ENCODE measurements at regions not wholly inside any gene's neighbourhood (a gene's known extent, or its start where the extent isn't known, plus 50 kb on each side); places are given as distances from the start of the nearest gene placed in this dataset.

GRCh38 chr22:19629331-19629719 is 85.0 kb upstream of the SEPTIN5 start:
- ATAC-seq: no peak
- Mint-ChIP-seq H3K36me3 (no peaks in the 10 kb centered on the region), H3K27ac (no peak overlapping the region), H3K9me3 (no peaks in the 10 kb centered on the region)
- no peak for DNase-seq (ENCODE audit: low spot score in 2 of 2)

- no peak overlapping the region for H3K27ac Mint-ChIP-seq
- peak; percentile 96 to 98 for ATAC-seq
These were observed 84.4 kb upstream of the SEPTIN5 start for GRCh38 chr22:19629720-19630419.

GRCh38 chr22:19630614-19631013 is 83.7 kb upstream of the SEPTIN5 start:
- no peaks in the 10 kb centered on the region for H3K36me3 Mint-ChIP-seq
- DNase-seq (ENCODE audit: low spot score in 2 of 2) (no peak), ATAC-seq (no peak)
- no peaks in the 10 kb centered on the region for H3K9me3 Mint-ChIP-seq
- no peak overlapping the region for H3K27ac Mint-ChIP-seq

More at GRCh38 chr22:19629720-19630419, 84.4 kb upstream of the SEPTIN5 start:
- H3K36me3 Mint-ChIP-seq: no peaks in the 10 kb centered on the region
- DNase-seq (ENCODE audit: low spot score in 2 of 2): peak; percentile 78 to 90
- H3K9me3 Mint-ChIP-seq: no peaks in the 10 kb centered on the region

GRCh38 chr22:19631899-19632667 is 82.2 kb upstream of the SEPTIN5 start:
- Mint-ChIP-seq H3K27ac (peak overlapping the region in 1 of 2 donors; percentile 43), H3K36me3 (no peaks in the 10 kb centered on the region), H3K9me3 (no peaks in the 10 kb centered on the region)
- DNase-seq (ENCODE audit: low spot score in 2 of 2) (peak in 1 of 2 donors; percentile 22), ATAC-seq (peak in 1 of 2 donors; percentile 49)

GRCh38 chr22:19632668-19633148 is 81.6 kb upstream of the SEPTIN5 start:
- Mint-ChIP-seq H3K9me3 (no peaks in the 10 kb centered on the region), H3K27ac (no peak overlapping the region), H3K36me3 (no peaks in the 10 kb centered on the region)
- ATAC-seq (no peak), DNase-seq (ENCODE audit: low spot score in 2 of 2) (no peak)

- ATAC-seq (no peak), DNase-seq (ENCODE audit: low spot score in 2 of 2) (no peak)
- Mint-ChIP-seq H3K9me3 (no peaks in the 10 kb centered on the region), H3K27ac (no peak overlapping the region), H3K36me3 (no peaks in the 10 kb centered on the region)
These were observed 79.9 kb upstream of the SEPTIN5 start for GRCh38 chr22:19634226-19634975.

- no peak overlapping the region for H3K27ac Mint-ChIP-seq
- DNase-seq (ENCODE audit: low spot score in 2 of 2): no peak
- ATAC-seq: no peak
- H3K9me3 Mint-ChIP-seq: no peaks in the 10 kb centered on the region
- no peaks in the 10 kb centered on the region for H3K36me3 Mint-ChIP-seq
These were observed 78.7 kb upstream of the SEPTIN5 start for GRCh38 chr22:19635644-19636043.

GRCh38 chr22:19636696-19637407 is 77.5 kb upstream of the SEPTIN5 start:
- Mint-ChIP-seq H3K9me3 (no peaks in the 10 kb centered on the region), H3K27ac (peak overlapping the region in 1 of 2 donors; percentile 45), H3K36me3 (no peaks in the 10 kb centered on the region)
- DNase-seq (ENCODE audit: low spot score in 2 of 2): no peak
- no peak for ATAC-seq

GRCh38 chr22:19637408-19638281 is 76.7 kb upstream of the SEPTIN5 start:
- Mint-ChIP-seq H3K9me3 (no peaks in the 10 kb centered on the region), H3K27ac (peak overlapping the region in 1 of 2 donors; percentile 45), H3K36me3 (no peaks in the 10 kb centered on the region)
- DNase-seq (ENCODE audit: low spot score in 2 of 2) (no peak), ATAC-seq (no peak)

GRCh38 chr22:19638282-19639015 is 75.9 kb upstream of the SEPTIN5 start:
- ATAC-seq: no peak
- Mint-ChIP-seq H3K9me3 (no peaks in the 10 kb centered on the region), H3K27ac (no peak overlapping the region), H3K36me3 (no peaks in the 10 kb centered on the region)
- no peak for DNase-seq (ENCODE audit: low spot score in 2 of 2)

- H3K27ac Mint-ChIP-seq: peak overlapping the region in 1 of 2 donors; percentile 31
- H3K36me3 Mint-ChIP-seq: no peaks in the 10 kb centered on the region
- no peaks in the 10 kb centered on the region for H3K9me3 Mint-ChIP-seq
- ATAC-seq: no peak
- DNase-seq (ENCODE audit: low spot score in 2 of 2): no peak
These were observed 74.6 kb upstream of the SEPTIN5 start for GRCh38 chr22:19639610-19640135.

GRCh38 chr22:19640306-19640705 is 74.0 kb upstream of the SEPTIN5 start:
- H3K9me3 Mint-ChIP-seq: no peaks in the 10 kb centered on the region
- H3K36me3 Mint-ChIP-seq: no peaks in the 10 kb centered on the region
- ATAC-seq (no peak), DNase-seq (ENCODE audit: low spot score in 2 of 2) (no peak)
- peak overlapping the region in 1 of 2 donors; percentile 31 for H3K27ac Mint-ChIP-seq

- H3K36me3 Mint-ChIP-seq: peaks cover 0 to under 1% of the 10 kb centered on the region in 2 donors
- peaks cover 0 to 1% of the 10 kb centered on the region in 2 donors for H3K9me3 Mint-ChIP-seq
- ATAC-seq (no peak), DNase-seq (ENCODE audit: low spot score in 2 of 2) (no peak)
- no peak overlapping the region for H3K27ac Mint-ChIP-seq
These were observed 72.9 kb upstream of the SEPTIN5 start for GRCh38 chr22:19641254-19641982.

- Mint-ChIP-seq H3K9me3 (peaks cover 5 to 7% of the 10 kb centered on the region in 2 donors), H3K27ac (no peak overlapping the region), H3K36me3 (peaks cover 6 to 7% of the 10 kb centered on the region in 2 donors)
- ATAC-seq (no peak), DNase-seq (ENCODE audit: low spot score in 2 of 2) (no peak)
These were observed 72.3 kb upstream of the SEPTIN5 start for GRCh38 chr22:19641983-19642451.
